GM18505 (cell line): ENCODE measurements at regions not wholly inside any gene's neighbourhood (a gene's known extent, or its start where the extent isn't known, plus 50 kb on each side); places are given as distances from the start of the nearest gene placed in this dataset.

ENCODE experiments used
- ATAC-seq: cut with Tn5 transposase; IDR thresholded peaks from one replicate; pipeline ENCODE4 v1.9.1; 2021; ENCODE audit not compliant: unreplicated experiment
- POLR2A ChIP-seq: IDR thresholded peaks from 4 replicates; pipeline ENCODE4 v1.6.1; 2011; ENCODE audit warnings: borderline replicate concordance; ENCODE audit not compliant: insufficient read depth, insufficient read length; ENCODE audit errors: extremely low read depth

- no peak for ATAC-seq
- TF ChIP-seq POLR2A, result no peak
These were observed 182.1 kb downstream of the RFC3 start for GRCh38 chr13:33999811-34000605.

- TF ChIP-seq POLR2A, result no peak
- no peak for ATAC-seq
These were observed 183.0 kb downstream of the RFC3 start for GRCh38 chr13:34000955-34001354.

GRCh38 chr13:34001389-34001788 is 183.4 kb downstream of the RFC3 start:
- no peak for TF ChIP-seq POLR2A
- no peak for ATAC-seq

GRCh38 chr13:34002141-34002540 is 184.2 kb downstream of the RFC3 start:
- no peak for ATAC-seq

GRCh38 chr13:34002924-34003323 is 185.0 kb downstream of the RFC3 start:
- ATAC-seq, result no peak
- TF ChIP-seq POLR2A, result no peak

More at GRCh38 chr13:34002141-34002540, 184.2 kb downstream of the RFC3 start:
- no peak for TF ChIP-seq POLR2A

GRCh38 chr13:34003656-34004055 is 185.7 kb downstream of the RFC3 start:
- no peak for TF ChIP-seq POLR2A
- no peak for ATAC-seq

- TF ChIP-seq POLR2A, result no peak
- no peak for ATAC-seq
These were observed 186.7 kb downstream of the RFC3 start for GRCh38 chr13:34004676-34005075.

GRCh38 chr13:34006011-34006410 is 188.1 kb downstream of the RFC3 start:
- no peak for TF ChIP-seq POLR2A
- no peak for ATAC-seq

GRCh38 chr13:34011552-34012085 is 193.7 kb downstream of the RFC3 start:
- TF ChIP-seq POLR2A, result no peak
- no peak for ATAC-seq

- no peak for ATAC-seq
- no peak for TF ChIP-seq POLR2A
These were observed 194.4 kb downstream of the RFC3 start for GRCh38 chr13:34012382-34012781.

GRCh38 chr13:34013061-34013460 is 195.1 kb downstream of the RFC3 start:
- TF ChIP-seq POLR2A, result no peak
- no peak for ATAC-seq

- TF ChIP-seq POLR2A, result no peak
- ATAC-seq, result no peak
These were observed 199.3 kb downstream of the RFC3 start for GRCh38 chr13:34017231-34017630.

- no peak for TF ChIP-seq POLR2A
- ATAC-seq, result no peak
These were observed 201.9 kb downstream of the RFC3 start for GRCh38 chr13:34019870-34020269.

GRCh38 chr13:34020388-34020787 is 202.4 kb downstream of the RFC3 start:
- no peak for ATAC-seq

More at GRCh38 chr13:34020388-34020787, 202.4 kb downstream of the RFC3 start:
- no peak for TF ChIP-seq POLR2A
